Jurkat, Clone E6-1 (cell line): ENCODE measurements at regions not wholly inside any gene's neighbourhood (a gene's known extent, or its start where the extent isn't known, plus 50 kb on each side); places are given as distances from the start of the nearest gene placed in this dataset.

Source experiments
- DNase-seq: peaks from one replicate; pipeline ENCODE4 v3.0.0-alpha.2; 2011; ENCODE audit warnings: low read depth, low spot score
- H3K4me3 ChIP-seq: 2 replicates; pipeline ENCODE4 v1.5.1; 2011; ENCODE audit warnings: mild to moderate bottlenecking, low read length, control low read depth, moderate library complexity

DNA sequence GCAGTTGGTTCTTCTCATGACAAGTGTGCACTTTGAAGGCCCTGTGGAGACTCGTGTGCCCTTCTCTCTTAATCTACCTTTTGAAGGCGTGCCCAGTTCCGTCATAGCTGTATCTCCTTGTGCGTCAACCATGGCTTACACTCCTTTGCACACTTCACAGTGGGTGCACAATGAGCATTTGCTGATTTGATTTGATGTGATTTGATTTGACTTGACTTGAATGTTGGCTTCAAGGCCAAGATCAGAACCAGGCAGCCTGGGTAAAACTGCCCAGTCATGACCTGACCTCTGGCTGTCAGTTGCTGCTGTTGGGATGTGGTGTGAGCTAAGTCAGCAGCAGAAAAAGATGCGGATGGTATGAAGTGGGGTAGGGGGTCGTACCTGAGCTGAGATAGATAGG, 670.3 kb upstream of the HS6ST1 start:
- no peak for DNase-seq
- no peak overlapping the region for H3K4me3 ChIP-seq

DNA sequence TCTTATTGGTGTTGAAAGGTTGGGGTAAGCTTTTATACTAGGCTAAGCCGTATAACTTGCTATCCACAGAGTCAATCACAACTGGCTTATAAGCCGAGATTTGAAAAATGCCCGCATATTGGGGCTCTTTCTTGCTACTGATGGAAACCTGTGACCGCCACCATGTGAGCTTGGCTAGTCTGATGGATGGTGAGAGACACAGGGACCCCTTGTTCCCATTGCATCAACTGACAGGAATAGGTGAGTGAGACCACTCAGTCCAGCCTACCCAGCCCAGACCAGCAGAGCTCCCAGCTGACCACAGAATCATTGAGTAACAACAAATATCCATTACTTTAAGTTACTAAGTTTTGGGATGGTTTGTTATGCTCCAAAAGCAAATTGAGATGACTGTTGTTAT, 676.4 kb upstream of the HS6ST1 start:
- H3K4me3 ChIP-seq, result no peak overlapping the region
- DNase-seq, result no peak

DNA sequence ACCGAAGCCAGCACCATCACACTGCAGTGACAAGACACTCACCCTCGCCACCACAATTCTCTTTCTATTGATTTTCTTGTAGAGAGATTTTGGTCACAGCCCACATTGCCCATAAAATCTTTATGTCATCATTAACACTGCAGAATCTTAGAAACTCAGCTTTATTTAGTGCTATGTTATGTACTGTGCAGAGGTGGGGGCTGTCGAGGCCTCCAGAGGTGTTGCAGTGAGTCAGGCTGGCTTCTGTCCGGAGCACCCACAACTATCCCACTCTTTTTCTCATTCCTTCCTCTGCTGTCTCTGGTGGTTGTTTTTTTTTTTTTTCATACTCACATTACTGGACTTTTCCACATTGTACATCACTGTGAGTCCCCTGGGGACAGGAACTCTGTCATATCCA, 677.4 kb upstream of the HS6ST1 start:
- DNase-seq, result no peak
- no peak overlapping the region for H3K4me3 ChIP-seq

GRCh38 chr2:128997166-128997866, 678.6 kb upstream of the HS6ST1 start:
- DNase-seq, result no peak

DNA sequence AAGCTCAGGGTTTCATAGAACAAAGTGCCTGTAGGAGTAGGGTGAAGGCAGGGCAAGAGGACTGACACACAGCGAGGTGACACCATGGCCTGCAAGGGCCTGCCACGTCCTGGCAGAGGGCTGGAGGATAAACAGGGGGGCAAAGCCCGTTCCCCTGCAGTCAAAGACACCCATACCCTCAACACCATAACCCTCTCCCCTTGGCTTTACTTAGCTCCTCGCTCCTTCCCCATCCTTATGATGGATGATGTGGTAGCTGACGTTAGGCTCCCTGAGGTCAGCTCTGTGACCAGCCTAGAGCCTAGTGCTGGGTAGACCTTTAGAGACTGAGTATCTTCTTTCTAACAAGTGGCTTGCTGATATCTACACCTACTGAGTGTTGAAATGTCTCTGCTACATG, 683.3 kb upstream of the HS6ST1 start:
- H3K4me3 ChIP-seq, result no peak overlapping the region
- no peak for DNase-seq

More at GRCh38 chr2:128997166-128997866, 678.6 kb upstream of the HS6ST1 start:
- H3K4me3 ChIP-seq, result no peak overlapping the region

- DNase-seq, result no peak
- no peak overlapping the region for H3K4me3 ChIP-seq
Observed at GRCh38 chr2:129002751-129003150, 684.1 kb upstream of the HS6ST1 start.

- no peak overlapping the region for H3K4me3 ChIP-seq
- no peak for DNase-seq
Observed at GRCh38 chr2:129004485-129004884, 685.8 kb upstream of the HS6ST1 start.

- no peak for DNase-seq
- no peak overlapping the region for H3K4me3 ChIP-seq
Observed at GRCh38 chr2:129004940-129005490, 686.3 kb upstream of the HS6ST1 start.

- DNase-seq, result no peak
- H3K4me3 ChIP-seq, result no peak overlapping the region
Observed at GRCh38 chr2:129006135-129006886, 687.6 kb upstream of the HS6ST1 start.

DNA sequence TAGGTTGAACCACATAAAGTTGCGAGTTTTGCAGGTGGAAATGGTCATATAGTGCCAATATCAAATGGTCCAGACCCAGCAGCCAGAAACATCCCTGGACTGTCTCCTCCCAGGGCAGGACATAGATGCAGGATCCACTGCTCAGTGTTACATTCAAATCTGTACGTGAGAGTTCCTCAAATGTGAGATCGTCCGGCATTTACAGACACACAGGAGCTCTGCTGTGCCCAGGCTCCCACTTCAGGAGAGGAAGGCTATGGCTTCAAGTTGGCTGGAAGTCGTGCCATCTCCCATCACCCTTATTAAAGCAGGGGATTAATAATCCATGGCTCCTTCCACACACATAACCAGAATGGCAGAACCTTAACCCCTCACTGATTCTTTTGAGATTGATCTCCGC, 688.2 kb upstream of the HS6ST1 start:
- no peak overlapping the region for H3K4me3 ChIP-seq
- no peak for DNase-seq

- H3K4me3 ChIP-seq, result no peak overlapping the region
- no peak for DNase-seq
Observed at GRCh38 chr2:129008055-129008880, 689.6 kb upstream of the HS6ST1 start.

DNA sequence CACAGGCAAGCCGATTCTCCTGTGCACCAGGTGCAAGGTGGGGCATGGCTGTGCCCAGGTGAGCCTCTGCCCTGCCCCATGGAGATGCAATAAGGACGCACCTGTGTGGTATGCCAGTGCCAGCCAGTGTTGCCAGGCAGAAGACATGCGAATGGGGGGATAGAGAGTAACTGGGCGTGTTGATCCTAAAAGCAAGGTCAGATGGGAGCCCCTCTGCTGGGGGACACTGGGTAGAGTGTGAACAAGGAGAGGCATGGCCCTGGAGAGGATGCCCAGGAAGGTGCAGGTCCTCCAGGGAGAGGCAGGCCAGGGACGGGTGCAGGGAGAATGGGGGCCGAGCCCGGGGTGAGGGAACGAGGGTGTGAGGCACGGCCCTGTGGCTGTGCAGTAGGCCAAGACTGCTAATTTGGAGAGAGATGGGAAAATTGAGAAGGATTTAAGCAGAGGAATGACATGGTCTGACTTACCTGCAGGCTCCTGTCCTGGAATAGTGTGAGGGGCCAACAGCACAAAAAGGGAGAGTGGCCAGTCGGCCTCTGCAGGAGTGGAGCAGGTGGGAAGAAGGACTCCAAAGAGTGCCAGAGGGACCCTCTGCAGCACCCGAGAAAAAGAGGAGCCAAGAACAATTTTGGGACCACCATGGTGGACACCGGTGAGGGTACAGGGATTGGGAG, 690.4 kb upstream of the HS6ST1 start:
- no peak overlapping the region for H3K4me3 ChIP-seq
- no peak for DNase-seq

GRCh38 chr2:129009555-129010146, 691.0 kb upstream of the HS6ST1 start:
- DNase-seq, result no peak
- no peak overlapping the region for H3K4me3 ChIP-seq

DNA sequence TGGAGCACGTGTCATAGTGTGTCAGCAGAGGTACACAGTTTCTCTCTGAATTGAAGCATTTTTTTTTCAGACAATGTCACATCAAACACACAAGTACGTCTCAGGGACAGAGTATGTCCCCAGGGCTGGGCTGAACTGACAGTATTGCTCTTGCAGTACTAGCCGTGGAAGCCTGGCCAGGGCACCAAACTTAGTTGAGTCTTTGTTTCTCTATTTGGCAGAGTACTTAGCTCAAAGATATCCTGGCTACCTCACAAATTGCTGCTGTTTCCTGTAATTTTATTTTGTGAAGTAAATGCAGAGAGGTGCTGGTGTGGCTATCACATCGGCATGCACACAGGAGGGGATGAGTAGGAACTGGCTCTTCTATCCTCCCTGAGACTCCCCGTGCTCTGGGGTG, 691.6 kb upstream of the HS6ST1 start:
- no peak overlapping the region for H3K4me3 ChIP-seq
- DNase-seq, result no peak

DNA sequence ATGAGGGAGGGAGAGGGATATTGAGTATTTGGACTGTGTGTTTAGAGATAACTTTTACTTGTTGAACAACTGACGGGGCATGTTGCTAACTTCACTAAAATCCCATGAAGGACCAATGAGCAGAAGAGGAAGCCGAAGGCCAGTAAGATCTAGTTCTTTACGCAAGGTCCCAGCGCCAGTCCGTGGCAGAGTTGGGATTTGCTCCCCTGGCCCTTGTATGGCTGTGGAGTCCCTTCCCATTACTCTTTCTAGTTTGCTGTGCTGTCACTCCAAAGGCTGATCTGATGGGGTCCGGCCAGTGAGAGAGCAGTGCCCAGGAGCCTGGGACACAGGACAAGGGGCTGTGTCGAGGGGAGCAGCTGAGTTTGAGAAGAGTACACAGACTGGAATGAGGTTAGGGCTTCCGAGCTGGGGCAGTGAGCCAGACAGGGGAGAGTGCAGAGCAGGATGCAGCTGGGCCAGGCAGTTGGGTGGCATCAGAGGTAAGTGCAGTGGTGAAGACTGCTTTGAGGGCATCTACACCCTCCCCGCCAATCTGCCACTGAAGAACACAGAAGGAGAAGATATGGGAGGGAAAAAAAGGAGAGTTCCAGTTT, 692.9 kb upstream of the HS6ST1 start:
- peak; percentile 83 for DNase-seq
- no peak overlapping the region for H3K4me3 ChIP-seq

DNA sequence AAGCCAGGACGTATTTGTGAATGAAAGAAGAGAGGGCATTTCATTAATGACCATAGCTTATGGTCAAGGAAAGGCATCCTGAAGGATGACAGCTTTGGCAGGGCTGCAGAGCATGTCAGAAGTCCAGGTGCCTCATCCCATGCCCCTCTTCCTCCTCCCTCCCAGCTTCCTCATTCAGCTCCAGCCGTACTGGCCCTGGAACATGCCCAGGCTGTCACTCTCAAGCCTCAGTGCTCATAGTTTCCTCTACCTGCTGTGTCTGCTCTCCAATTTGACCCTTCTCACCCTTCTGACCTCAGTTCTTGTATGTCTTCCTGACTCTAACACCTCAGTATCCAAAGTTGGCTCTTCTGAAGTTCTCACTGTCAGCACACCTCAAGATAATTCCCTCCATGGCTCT, 695.8 kb upstream of the HS6ST1 start:
- no peak overlapping the region for H3K4me3 ChIP-seq
- DNase-seq, result no peak

GRCh38 chr2:129015397-129016285, 697.0 kb upstream of the HS6ST1 start:
- no peak for DNase-seq

DNA sequence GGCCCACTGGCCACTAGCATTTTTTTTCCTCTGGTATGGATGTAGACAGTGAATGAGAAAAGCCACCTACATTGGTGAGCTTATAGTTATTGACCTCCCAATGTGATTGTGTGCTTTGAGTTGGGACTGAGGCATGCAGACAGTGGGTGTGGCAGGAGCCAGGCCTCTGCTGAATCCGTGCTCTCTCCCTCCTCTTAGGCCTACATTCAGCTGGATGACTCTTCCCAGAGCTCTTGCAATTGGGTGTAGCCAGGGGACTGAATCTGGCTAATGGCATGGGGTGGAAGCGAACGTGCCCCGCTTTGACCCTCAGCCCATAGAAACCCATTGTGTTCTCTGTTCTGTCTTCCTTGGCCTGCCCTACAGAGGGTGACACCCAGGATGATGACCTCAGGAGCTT, 698.3 kb upstream of the HS6ST1 start:
- no peak overlapping the region for H3K4me3 ChIP-seq
- DNase-seq, result no peak

More at GRCh38 chr2:129015397-129016285, 697.0 kb upstream of the HS6ST1 start:
- H3K4me3 ChIP-seq, result no peak overlapping the region
